Naive thymus-derived CD8-positive, alpha-beta T cell (primary cell): ENCODE measurements at regions not wholly inside any gene's neighbourhood (a gene's known extent, or its start where the extent isn't known, plus 50 kb on each side); places are given as distances from the start of the nearest gene placed in this dataset.
A peak's percentile ranks its signal among the peaks of the same experiment; 100 is the strongest.
"Not testable (repeated sequence)": the region's sequence is repeated elsewhere in the genome, so short reads cannot be mapped to it uniquely, and the experiment has no call there.

ENCODE experiments used
- ATAC-seq, 2 donors: fragments of 150-1000 bp; cut with Tn5 transposase in 1 of 2; sonication (Bioruptor Pico), chemical (Tn5 transposase) in 1 of 2; 1 replicate in 1 of 2; 2 replicates in 1 of 2; pipeline ENCODE4 v1.10.0; 2021; ENCODE audit warnings: mild to moderate bottlenecking in 2 of 2, moderate library complexity in 2 of 2
- POLR2A ChIA-PET: fragments of 350-600 bp; sonication (Branson Sonifier 250); formaldehyde crosslinking; loops from one replicate; lab custom pipeline; 2021; ENCODE audit warnings: antibody characterized with exemption; lab: Charles Lee
- DNase-seq, 10 donors: peaks; one replicate each; pipeline versions ENCODE4 v3.0.0 to v3.0.0-alpha.2; 2020 to 2022
- H3K27ac Mint-ChIP-seq, 10 donors: one replicate each; pipeline ENCODE4 v1.8.0; 2020 to 2022; ENCODE audit warnings: mild to moderate bottlenecking in 10 of 10, mixed read lengths in 10 of 10, moderate library complexity in 4 of 10, inconsistent platforms in 1 of 10
- H3K27me3 Mint-ChIP-seq, 5 donors: one replicate each; pipeline ENCODE4 v1.8.0; 2021 to 2022; ENCODE audit warnings: mixed read lengths in 5 of 5
- H3K36me3 Mint-ChIP-seq, 3 donors: one replicate each; pipeline ENCODE4 v1.8.0; 2020 to 2022; ENCODE audit warnings: mixed read lengths in 3 of 3, mild to moderate bottlenecking in 2 of 3, inconsistent platforms in 1 of 3
- H3K4me1 Mint-ChIP-seq, 4 donors: one replicate each; pipeline ENCODE4 v1.8.0; 2021 to 2022; ENCODE audit warnings: mixed read lengths in 4 of 4
- H3K4me3 Mint-ChIP-seq, 10 donors: one replicate each; pipeline ENCODE4 v1.8.0; 2020 to 2022; ENCODE audit warnings: mild to moderate bottlenecking in 10 of 10, mixed read lengths in 10 of 10, moderate library complexity in 6 of 10, inconsistent platforms in 1 of 10
- H3K9me3 Mint-ChIP-seq, 9 donors: one replicate each; pipeline ENCODE4 v1.8.0; 2020 to 2022; ENCODE audit warnings: mixed read lengths in 9 of 9, mild to moderate bottlenecking in 3 of 9, inconsistent platforms in 1 of 9, moderate library complexity in 1 of 9

GRCh38 chr14:98910061-98910460 lies 361.9 kb downstream of the BCL11B start:
- no peak overlapping the region for H3K4me3 Mint-ChIP-seq

GRCh38 chr14:98912655-98913054 lies 359.3 kb downstream of the BCL11B start:
- DNase-seq (peak in 6 of 10 donors; percentile 24 to 69 (median 45)), ATAC-seq (peak; percentile 70 to 90)
- Mint-ChIP-seq H3K9me3 (no peaks in the 10 kb centered on the region), H3K4me3 (peak overlapping the region in 5 of 10 donors; percentile 0 to 64 (median 24)), H3K36me3 (no peaks in the 10 kb centered on the region), H3K27me3 (no peaks in the 10 kb centered on the region), H3K27ac (peak overlapping the region in 9 of 10 donors; percentile 9 to 84 (median 69)), H3K4me1 (peaks cover 21 to 56% (median 34%) of the 10 kb centered on the region in 4 donors)
- POLR2A ChIA-PET, result interaction anchor here (0.6 to 2.8 kb wide), 11 partner anchors 13 to 355 kb away, joined by 3 to 18 read pairs (median 4); no protein-coding TSS in a partner anchor

More at GRCh38 chr14:98910061-98910460, 361.9 kb downstream of the BCL11B start:
- ATAC-seq (no peak), DNase-seq (no peak)
- Mint-ChIP-seq H3K9me3 (no peaks in the 10 kb centered on the region), H3K27me3 (no peaks in the 10 kb centered on the region), H3K36me3 (no peaks in the 10 kb centered on the region), H3K4me1 (peaks cover 18 to 38% (median 29%) of the 10 kb centered on the region in 4 donors), H3K27ac (peak overlapping the region in 1 of 10 donors; percentile 12)
- POLR2A ChIA-PET, result no interaction called here

- Mint-ChIP-seq H3K4me1 (peaks cover 29 to 67% (median 39%) of the 10 kb centered on the region in 4 donors), H3K27ac (peak overlapping the region in 6 of 10 donors; percentile 14 to 84 (median 42)), H3K9me3 (no peaks in the 10 kb centered on the region), H3K4me3 (no peak overlapping the region), H3K27me3 (no peaks in the 10 kb centered on the region), H3K36me3 (no peaks in the 10 kb centered on the region)
- POLR2A ChIA-PET, result interaction anchor here (0.6 to 2.8 kb wide), 5 partner anchors 12 to 323 kb away, joined by 3 to 18 read pairs (median 4); no protein-coding TSS in a partner anchor
- no peak for ATAC-seq
- DNase-seq, result no peak
These were observed 357.9 kb downstream of the BCL11B start for GRCh38 chr14:98913967-98914650.

- Mint-ChIP-seq H3K27ac (no peak overlapping the region), H3K4me1 (peaks cover 28 to 72% (median 39%) of the 10 kb centered on the region in 4 donors), H3K36me3 (no peaks in the 10 kb centered on the region), H3K9me3 (no peaks in the 10 kb centered on the region), H3K27me3 (no peaks in the 10 kb centered on the region), H3K4me3 (no peak overlapping the region)
- POLR2A ChIA-PET, result interaction anchor here (0.8 to 2.8 kb wide), 2 partner anchors 11 to 21 kb away, joined by 3 to 13 read pairs; no protein-coding TSS in a partner anchor
- no peak for DNase-seq
- no peak for ATAC-seq
These were observed 357.1 kb downstream of the BCL11B start for GRCh38 chr14:98914942-98915341.

GRCh38 chr14:98915625-98916024 lies 356.4 kb downstream of the BCL11B start:
- Mint-ChIP-seq H3K27ac (peak overlapping the region in 3 of 10 donors; percentile 20 to 85 (median 51)), H3K9me3 (peaks cover 0 to under 1% (median 0%) of the 10 kb centered on the region in 9 donors), H3K4me1 (peaks cover 27 to 73% (median 38%) of the 10 kb centered on the region in 4 donors), H3K27me3 (no peaks in the 10 kb centered on the region), H3K36me3 (no peaks in the 10 kb centered on the region), H3K4me3 (no peak overlapping the region)
- DNase-seq (no peak), ATAC-seq (no peak)
- POLR2A ChIA-PET, result interaction anchor here (0.5 kb wide), 1 partner anchor 9 kb away, joined by 3 read pairs; no protein-coding TSS in a partner anchor

- Mint-ChIP-seq H3K9me3 (peaks cover 0 to 4% (median 0%) of the 10 kb centered on the region in 9 donors), H3K36me3 (no peaks in the 10 kb centered on the region), H3K27ac (peak overlapping the region in 5 of 10 donors; percentile 2 to 85 (median 20)), H3K4me3 (no peak overlapping the region), H3K4me1 (peaks cover 28 to 78% (median 38%) of the 10 kb centered on the region in 4 donors), H3K27me3 (no peaks in the 10 kb centered on the region)
- no peak for ATAC-seq
- POLR2A ChIA-PET, result interaction anchor here (0.5 kb wide), 1 partner anchor 9 kb away, joined by 3 read pairs; no protein-coding TSS in a partner anchor
- no peak for DNase-seq
These were observed 356.0 kb downstream of the BCL11B start for GRCh38 chr14:98916036-98916435.

- peaks cover 27 to 75% (median 37%) of the 10 kb centered on the region in 4 donors for H3K4me1 Mint-ChIP-seq
- H3K9me3 Mint-ChIP-seq, result peaks cover 0 to 4% (median 0%) of the 10 kb centered on the region in 9 donors
- ATAC-seq, result no peak
- POLR2A ChIA-PET, result no interaction called here
- H3K4me3 Mint-ChIP-seq, result no peak overlapping the region
- no peaks in the 10 kb centered on the region for H3K27me3 Mint-ChIP-seq
- peak overlapping the region in 4 of 10 donors; percentile 2 to 85 (median 38) for H3K27ac Mint-ChIP-seq
- no peak for DNase-seq
- no peaks in the 10 kb centered on the region for H3K36me3 Mint-ChIP-seq
These were observed 355.5 kb downstream of the BCL11B start for GRCh38 chr14:98916476-98916875.

GRCh38 chr14:98919434-98919833 lies 352.6 kb downstream of the BCL11B start:
- peak overlapping the region in 2 of 10 donors; percentile 37 to 41 for H3K27ac Mint-ChIP-seq
- no peaks in the 10 kb centered on the region for H3K27me3 Mint-ChIP-seq
- no peak for ATAC-seq

GRCh38 chr14:98921306-98921705 lies 350.7 kb downstream of the BCL11B start:
- Mint-ChIP-seq H3K27ac (peak overlapping the region in 2 of 10 donors; percentile 13 to 52), H3K9me3 (peaks cover 0 to 12% (median 7%) of the 10 kb centered on the region in 9 donors), H3K4me1 (peaks cover 17 to 54% (median 29%) of the 10 kb centered on the region in 4 donors), H3K36me3 (peaks cover 0 to 11% (median 10%) of the 10 kb centered on the region in 3 donors)
- H3K27me3 Mint-ChIP-seq, POLR2A ChIA-PET, H3K4me3 Mint-ChIP-seq, ATAC-seq, DNase-seq: not testable (repeated sequence)

More at GRCh38 chr14:98919434-98919833, 352.6 kb downstream of the BCL11B start:
- POLR2A ChIA-PET, result interaction anchor here (1.1 to 1.6 kb wide), 2 partner anchors 11 to 13 kb away, joined by 4 to 7 read pairs; no protein-coding TSS in a partner anchor
- Mint-ChIP-seq H3K36me3 (peaks cover 0 to 11% (median 10%) of the 10 kb centered on the region in 3 donors), H3K9me3 (peaks cover 0 to 12% (median 7%) of the 10 kb centered on the region in 9 donors), H3K4me1 (peaks cover 9 to 51% (median 23%) of the 10 kb centered on the region in 4 donors), H3K4me3 (no peak overlapping the region)
- no peak for DNase-seq

GRCh38 chr14:98923596-98923995 lies 348.4 kb downstream of the BCL11B start:
- Mint-ChIP-seq H3K27me3 (no peaks in the 10 kb centered on the region), H3K9me3 (peaks cover 0 to 12% (median 7%) of the 10 kb centered on the region in 9 donors), H3K27ac (peak overlapping the region in 1 of 10 donors; percentile 16), H3K4me3 (peak overlapping the region in 1 of 10 donors; percentile 10), H3K4me1 (peaks cover 22 to 54% (median 36%) of the 10 kb centered on the region in 4 donors), H3K36me3 (peaks cover 0 to 13% (median 11%) of the 10 kb centered on the region in 3 donors)
- POLR2A ChIA-PET, result no interaction called here
- no peak for ATAC-seq
- DNase-seq, result no peak

- no peak overlapping the region for H3K4me3 Mint-ChIP-seq
- POLR2A ChIA-PET, result no interaction called here
- peaks cover 25 to 54% (median 40%) of the 10 kb centered on the region in 4 donors for H3K4me1 Mint-ChIP-seq
- peaks cover 0 to 12% (median 7%) of the 10 kb centered on the region in 9 donors for H3K9me3 Mint-ChIP-seq
- DNase-seq (no peak), ATAC-seq (no peak)
- no peaks in the 10 kb centered on the region for H3K27me3 Mint-ChIP-seq
- H3K27ac Mint-ChIP-seq, result peak overlapping the region in 4 of 10 donors; percentile 31 to 72 (median 44)
- H3K36me3 Mint-ChIP-seq, result peaks cover 0 to 13% (median 11%) of the 10 kb centered on the region in 3 donors
These were observed 348.0 kb downstream of the BCL11B start for GRCh38 chr14:98924046-98924445.

GRCh38 chr14:98925354-98926040 lies 346.5 kb downstream of the BCL11B start:
- DNase-seq, result no peak
- POLR2A ChIA-PET, result interaction anchor here (0.6 to 1.5 kb wide), 7 partner anchors 10 to 347 kb away, joined by 3 to 13 read pairs (median 3); partner anchors contain the start of gene BCL11B
- Mint-ChIP-seq H3K4me1 (peaks cover 27 to 60% (median 50%) of the 10 kb centered on the region in 4 donors), H3K4me3 (peak overlapping the region; percentile 28 to 89 (median 78)), H3K36me3 (peaks cover 0 to 13% (median 11%) of the 10 kb centered on the region in 3 donors), H3K27ac (peak overlapping the region; percentile 86 to 98 (median 94)), H3K9me3 (peaks cover 0 to 12% (median 7%) of the 10 kb centered on the region in 9 donors), H3K27me3 (no peaks in the 10 kb centered on the region)
- peak in 1 of 2 donors; percentile 8 for ATAC-seq
